Kidney capillary endothelial cell (primary cell): ENCODE measurements at regions not wholly inside any gene's neighbourhood (a gene's known extent, or its start where the extent isn't known, plus 50 kb on each side); places are given as distances from the start of the nearest gene placed in this dataset.
"Not testable (repeated sequence)": the region's sequence is repeated elsewhere in the genome, so short reads cannot be mapped to it uniquely, and the experiment has no call there.

Experiments used
- DNase-seq: peaks from one replicate; pipeline ENCODE4 v3.0.0-alpha.2; 2018; ENCODE audit warnings: low spot score

DNA sequence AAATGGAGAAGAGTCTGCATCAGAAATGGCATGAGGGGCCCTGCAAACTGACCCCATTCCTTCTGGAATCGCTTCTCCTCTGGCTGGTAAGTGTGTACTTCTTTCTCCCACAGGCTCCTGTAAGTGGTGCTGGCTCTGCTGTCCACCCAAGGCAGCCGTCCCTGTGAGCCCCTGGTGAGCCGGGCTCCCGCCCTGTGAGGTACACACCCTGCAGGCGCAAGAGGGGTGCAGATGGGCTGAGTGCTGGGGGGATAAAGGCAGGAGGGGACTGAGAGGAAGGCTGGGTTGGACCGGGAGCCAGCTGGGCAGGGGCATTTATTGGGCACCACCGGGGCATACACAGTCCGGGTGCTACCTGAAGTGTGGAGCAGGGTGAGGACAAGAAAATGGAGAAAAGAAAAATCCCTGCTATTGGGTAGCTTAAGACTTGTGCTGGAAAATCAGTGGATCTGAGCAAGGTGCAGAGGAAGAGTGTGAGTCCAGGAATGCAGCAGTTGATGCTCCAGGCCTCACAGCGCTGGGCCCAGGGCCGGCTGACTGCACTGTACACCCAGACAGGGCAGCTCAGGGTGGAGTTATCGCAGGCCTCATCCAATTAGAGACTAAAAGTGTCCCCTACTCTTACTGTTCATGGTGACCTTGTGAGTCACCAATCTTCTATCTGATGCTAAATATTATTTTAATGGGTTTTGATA is 455.1 kb upstream of the B3GAT1 start:
- DNase-seq, result no peak

DNA sequence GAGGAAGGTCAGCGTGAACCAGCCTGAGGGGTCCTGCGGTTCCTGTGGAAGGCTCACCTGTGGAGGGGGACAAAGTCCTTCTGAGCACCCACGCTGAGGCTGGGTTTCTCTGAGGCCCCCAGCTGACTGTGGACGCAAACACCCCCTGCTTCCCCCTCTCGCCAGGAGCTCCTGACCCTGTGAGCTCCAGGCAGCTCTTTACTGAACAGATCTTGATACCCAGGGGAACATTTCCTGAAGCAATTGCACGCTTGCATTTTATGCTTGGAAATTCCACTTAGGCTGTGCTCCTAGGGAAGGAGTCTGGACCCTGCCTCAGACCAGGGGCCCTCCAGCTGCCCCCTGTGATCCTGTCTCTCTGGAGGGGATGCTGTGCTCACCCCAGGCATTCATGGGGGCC is 454.2 kb upstream of the B3GAT1 start:
- DNase-seq, result no peak

GRCh38 chr11:134864968-134865305 is 452.9 kb upstream of the B3GAT1 start:
- DNase-seq, result no peak

DNA sequence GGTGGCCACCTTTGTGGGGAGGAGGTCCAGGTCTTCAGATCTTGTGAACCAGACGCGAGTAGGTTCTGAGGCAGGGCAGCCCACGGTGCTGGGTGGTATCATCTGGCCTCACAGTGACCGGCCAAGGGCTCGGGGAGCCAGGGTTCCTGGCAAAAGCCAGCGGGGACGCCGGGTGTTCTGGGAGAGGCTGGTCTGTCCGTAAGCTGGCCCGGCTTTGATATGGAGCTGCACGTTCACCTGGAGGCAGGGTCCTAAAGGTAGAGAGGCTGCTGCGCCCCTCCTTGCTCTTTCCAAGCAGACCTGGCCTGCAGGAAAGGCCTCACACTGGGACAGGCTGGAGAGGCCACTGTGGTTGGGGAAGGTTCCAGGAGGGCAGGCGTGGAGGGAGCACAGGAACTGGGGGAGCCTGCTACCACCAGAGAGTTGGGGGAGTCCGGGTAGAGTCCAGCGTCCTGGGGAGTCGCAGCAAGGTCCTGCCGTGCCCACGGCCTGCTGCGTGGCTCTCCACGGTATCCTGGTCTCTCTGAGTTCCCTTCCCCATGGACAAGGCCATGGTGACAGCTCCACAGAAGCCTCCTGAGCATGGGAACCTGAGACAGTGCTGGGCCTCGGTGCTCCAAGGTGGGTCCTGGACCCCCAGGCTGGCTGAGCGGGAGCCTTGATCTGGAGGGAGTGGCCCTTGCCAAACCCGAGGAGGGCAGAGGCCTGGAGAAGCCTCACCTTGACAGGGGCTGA is 452.4 kb upstream of the B3GAT1 start:
- no peak for DNase-seq

DNA sequence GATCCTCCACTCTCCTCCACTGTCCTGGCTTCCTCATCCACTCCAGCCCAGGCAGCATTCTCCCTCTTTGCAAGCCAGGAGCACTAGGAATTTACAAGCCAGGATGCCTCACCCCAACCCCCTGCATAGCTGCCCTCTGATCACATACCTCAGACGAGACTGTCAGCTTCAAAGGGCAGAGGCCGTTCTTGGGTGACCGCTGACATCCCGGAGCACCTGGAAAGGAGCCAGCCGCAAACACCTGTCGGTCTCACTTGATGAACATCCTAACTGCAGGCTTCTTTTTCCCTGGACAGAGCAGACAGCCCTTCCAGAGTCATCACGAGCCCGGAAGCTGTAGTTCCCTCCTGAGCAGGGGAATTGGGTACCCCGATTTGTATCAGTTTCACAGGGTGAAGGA is 451.3 kb upstream of the B3GAT1 start:
- DNase-seq, result no peak

GRCh38 chr11:134862587-134863195 is 450.6 kb upstream of the B3GAT1 start:
- no peak for DNase-seq

GRCh38 chr11:134862105-134862502 is 450.1 kb upstream of the B3GAT1 start:
- no peak for DNase-seq

- DNase-seq, result no peak
Observed at GRCh38 chr11:134861490-134862104, 449.6 kb upstream of the B3GAT1 start.

DNA sequence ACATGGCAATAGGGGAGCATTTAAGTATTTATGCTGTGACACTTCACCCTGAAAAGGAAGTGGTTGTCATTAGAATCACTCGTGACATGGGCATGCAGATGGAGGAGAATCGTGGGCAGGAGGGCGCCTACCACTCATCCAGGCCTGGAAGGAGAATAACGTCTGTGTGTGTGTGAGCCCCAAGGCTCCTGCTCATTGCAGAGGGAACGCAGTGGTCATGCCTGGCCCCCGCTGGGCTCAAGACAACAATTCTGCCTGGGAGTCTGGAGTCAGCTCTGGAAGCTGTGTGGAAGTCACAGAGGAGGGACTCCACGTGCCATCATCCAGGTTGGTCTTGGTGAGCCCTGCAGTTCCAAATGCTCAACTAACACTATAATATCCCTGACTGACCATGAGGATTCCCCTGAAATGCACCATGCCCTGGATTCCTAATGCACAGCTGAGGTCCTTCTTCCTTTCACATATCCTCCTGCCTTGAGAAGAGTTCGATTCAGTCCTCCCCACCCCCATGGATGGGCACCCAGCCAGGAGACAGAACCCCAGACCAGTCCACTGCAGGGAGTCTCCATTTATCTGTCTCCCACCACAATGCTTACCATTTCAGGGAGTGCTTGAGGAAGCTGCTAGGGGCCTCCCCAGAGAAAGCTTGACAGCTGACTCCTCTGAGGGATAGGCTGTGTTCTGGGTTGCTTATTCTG is 446.9 kb upstream of the B3GAT1 start:
- DNase-seq, result no peak

- DNase-seq, result no peak
Observed at GRCh38 chr11:134857035-134857434, 445.0 kb upstream of the B3GAT1 start.

DNA sequence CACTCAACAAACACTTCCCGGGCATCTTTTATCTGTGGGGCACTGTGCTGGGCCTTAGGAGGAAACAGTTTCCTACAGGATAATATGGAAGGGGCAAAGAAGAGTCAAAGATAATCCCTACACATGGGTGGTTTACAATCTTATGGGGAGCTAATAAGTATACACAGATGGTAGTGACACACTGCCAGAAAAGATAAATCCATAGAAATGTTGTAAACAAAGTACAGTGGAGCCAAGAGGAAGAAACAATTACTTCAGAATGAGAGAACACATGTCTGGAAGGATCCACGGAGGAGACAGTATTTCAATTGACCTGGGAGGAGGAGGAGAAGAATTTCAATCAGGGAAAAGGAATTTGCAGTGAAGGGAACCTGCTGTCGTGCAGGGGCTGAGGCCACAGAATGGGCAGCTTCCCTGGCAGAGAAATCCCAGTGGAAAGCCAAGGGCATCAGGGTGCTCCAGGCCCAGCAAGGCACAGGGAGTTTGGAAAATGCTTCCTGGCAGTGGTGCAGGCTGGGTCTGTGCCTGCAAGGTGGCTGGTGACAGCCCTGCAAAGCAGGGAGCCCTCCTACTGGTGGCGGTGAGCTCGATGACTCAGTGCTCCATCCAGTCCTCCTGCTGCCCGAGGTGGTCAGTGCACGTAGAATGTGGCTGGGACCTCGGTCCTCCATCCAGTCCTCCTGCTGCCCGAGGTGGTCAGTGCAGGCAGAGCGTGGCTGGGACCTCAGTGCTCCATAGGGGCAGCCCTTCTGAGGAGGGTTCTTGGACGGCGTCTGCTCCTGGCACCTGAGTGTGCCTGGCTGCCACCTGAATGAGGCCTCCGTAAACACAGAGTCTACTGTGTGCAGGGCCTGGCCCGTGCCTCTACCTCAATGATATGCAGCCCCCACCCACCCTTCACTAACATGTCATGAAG is 444.3 kb upstream of the B3GAT1 start:
- DNase-seq, result no peak

- no peak for DNase-seq
Observed at GRCh38 chr11:134853992-134854991, 442.2 kb upstream of the B3GAT1 start.

- DNase-seq, result not testable (repeated sequence)
Observed at GRCh38 chr11:134851503-134852224, 439.6 kb upstream of the B3GAT1 start.

DNA sequence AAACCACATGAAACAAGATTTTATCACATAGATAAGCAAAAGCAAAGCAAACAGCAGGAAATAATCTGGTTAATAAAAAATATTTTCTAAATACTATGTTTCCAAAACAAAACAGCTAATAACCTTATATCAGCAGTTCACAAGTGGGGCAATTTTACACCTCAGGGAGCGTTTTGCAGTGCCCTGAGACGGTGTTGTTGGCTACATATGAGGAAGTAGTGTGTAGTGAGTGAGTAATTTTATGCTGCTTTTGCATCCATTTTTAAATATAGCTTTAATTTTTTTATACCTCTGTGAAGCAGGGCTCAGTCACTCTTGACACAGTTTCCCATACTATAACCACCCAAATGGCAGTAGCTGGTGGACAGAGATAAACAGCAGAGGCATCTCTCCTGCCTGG is 438.5 kb upstream of the B3GAT1 start:
- no peak for DNase-seq

DNA sequence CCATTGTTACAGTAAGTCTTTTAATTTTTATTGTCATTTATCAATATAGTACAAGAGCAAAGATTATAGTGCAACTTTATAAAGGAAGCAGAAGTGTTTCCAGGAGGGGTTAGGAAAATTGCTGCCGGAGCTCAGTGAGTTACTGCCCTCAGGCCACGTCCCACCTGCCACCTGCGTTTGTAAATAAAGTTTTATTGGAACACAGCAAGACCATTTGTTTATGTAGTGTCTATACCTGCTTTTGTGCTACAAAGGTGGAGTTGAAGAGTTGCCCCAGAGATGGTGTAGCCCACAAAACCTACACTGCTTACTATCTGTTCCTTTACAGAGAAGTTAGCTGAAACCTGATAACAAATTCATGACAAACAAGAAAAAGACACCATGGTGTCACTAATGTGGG is 437.8 kb upstream of the B3GAT1 start:
- DNase-seq, result no peak

DNA sequence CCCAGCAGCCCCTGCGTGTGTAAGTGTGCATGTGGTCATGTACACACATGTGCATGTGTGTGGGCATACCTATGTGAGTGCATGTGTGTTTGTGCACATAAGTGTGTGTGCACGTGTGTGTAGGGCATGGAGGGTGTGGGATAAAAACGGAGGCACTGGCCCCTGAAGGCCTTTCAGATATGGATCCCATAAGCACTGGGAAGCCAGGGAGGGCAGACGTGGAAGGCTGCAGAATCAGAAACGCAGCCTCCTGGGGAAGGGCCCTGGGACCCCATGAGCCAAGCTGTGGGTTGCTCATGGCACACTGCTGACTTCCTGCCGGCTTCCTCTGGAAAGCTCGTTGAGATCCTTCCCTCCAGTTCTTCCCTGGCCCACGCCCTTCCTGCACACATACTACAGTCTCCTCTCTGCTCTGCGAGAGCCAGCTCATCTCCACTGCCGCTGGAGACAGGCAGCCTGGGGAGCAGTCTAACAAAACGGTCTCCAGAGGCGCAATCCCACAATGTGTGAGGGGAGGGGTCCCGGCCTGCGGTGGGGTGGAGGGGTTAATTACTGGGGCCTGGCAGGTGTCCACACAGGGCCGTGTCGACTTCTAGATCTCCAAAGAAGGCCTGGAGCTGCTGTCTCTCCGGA is 435.2 kb upstream of the B3GAT1 start:
- DNase-seq, result no peak

DNA sequence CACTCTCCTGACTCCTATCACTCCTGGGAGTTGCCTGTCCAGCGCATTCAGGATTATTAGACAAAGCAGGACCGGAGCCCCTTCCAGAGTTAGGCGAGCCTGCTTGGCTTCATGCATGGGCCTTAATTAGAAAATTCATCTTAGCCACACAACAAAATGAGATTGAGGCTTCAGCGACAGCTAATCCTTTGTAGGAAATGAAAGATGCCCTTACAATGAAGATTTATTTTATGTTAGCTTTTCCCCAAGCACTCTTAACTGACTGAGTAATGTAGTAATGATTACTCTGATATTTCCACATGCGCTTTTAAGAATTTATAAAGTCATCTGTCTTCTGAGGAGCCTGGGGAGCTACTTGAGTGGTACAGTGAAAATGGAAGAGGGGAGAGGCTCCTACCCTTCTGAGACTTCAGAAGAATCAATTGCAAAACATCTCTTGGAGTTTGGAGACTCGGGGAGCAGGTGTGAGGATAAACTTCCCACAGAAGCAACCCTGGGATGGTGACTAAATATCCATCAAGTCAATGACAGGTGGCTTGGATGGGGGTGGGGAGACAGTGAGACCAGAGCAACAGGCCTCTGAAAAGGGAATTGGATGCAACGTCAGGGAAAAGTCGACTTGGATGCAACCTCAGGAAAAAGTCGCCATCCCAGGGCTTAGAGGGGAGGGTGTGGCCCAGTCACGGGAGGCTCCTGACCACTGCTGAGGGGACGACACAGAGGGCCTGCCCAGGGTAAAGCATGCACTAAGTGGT is 434.5 kb upstream of the B3GAT1 start:
- DNase-seq, result no peak
